Endothelial cell (in vitro differentiated cells): ENCODE measurements at regions not wholly inside any gene's neighbourhood (a gene's known extent, or its start where the extent isn't known, plus 50 kb on each side); places are given as distances from the start of the nearest gene placed in this dataset.

Experiments
- DNase-seq: peaks from one replicate; pipeline ENCODE4 v3.0.0; 2021; ENCODE audit warnings: low spot score
- H3K27ac Mint-ChIP-seq: one replicate; pipeline ENCODE4 v1.8.0; 2021; ENCODE audit warnings: mixed read lengths, inconsistent platforms; ENCODE audit not compliant: unreplicated experiment
- H3K27me3 Mint-ChIP-seq: one replicate; pipeline ENCODE4 v1.8.0; 2021; ENCODE audit warnings: mild to moderate bottlenecking, moderate library complexity, mixed read lengths, inconsistent platforms; ENCODE audit not compliant: unreplicated experiment
- H3K36me3 Mint-ChIP-seq: one replicate; pipeline ENCODE4 v1.8.0; 2021; ENCODE audit warnings: mild to moderate bottlenecking, low read depth, mixed read lengths, inconsistent platforms; ENCODE audit not compliant: unreplicated experiment
- H3K4me1 Mint-ChIP-seq: one replicate; pipeline ENCODE4 v1.8.0; 2021; ENCODE audit warnings: mild to moderate bottlenecking, mixed read lengths, inconsistent platforms; ENCODE audit not compliant: unreplicated experiment
- H3K4me3 Mint-ChIP-seq: one replicate; pipeline ENCODE4 v1.8.0; 2021; ENCODE audit warnings: mild to moderate bottlenecking, mixed read lengths, inconsistent platforms; ENCODE audit not compliant: unreplicated experiment
- H3K9me3 Mint-ChIP-seq: one replicate; pipeline ENCODE4 v1.8.0; 2021; ENCODE audit warnings: mixed read lengths, inconsistent platforms; ENCODE audit not compliant: unreplicated experiment
- TF ChIP-seq, protein P1 (sequence below): fragments of 200-600 bp; sonication (generic); IDR thresholded peaks from one replicate; pipeline ENCODE4 v1.5.0; 2021; ENCODE audit warnings: antibody characterized with exemption; ENCODE audit not compliant: unreplicated experiment

DNA sequence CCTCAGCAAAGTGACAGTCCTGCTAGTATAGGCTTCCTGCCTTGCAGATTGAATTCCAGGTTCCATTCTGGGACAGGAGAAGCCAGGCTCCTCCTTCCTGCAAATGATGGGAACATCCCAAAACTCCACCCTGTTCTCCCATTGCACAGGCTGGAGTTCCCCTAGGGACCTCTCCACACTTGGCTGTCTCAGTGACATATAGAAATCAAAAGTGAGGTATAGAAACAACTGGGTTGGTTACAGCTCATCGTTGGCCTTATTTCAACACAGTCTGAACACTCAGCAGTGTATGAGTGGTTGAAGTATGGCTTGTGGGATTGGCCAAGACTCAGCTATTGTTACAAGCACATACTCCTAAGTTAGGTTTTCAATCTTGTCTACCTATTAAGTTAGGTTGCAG, 157.8 kb upstream of the FTMT start:
- TF ChIP-seq, protein P1, sequence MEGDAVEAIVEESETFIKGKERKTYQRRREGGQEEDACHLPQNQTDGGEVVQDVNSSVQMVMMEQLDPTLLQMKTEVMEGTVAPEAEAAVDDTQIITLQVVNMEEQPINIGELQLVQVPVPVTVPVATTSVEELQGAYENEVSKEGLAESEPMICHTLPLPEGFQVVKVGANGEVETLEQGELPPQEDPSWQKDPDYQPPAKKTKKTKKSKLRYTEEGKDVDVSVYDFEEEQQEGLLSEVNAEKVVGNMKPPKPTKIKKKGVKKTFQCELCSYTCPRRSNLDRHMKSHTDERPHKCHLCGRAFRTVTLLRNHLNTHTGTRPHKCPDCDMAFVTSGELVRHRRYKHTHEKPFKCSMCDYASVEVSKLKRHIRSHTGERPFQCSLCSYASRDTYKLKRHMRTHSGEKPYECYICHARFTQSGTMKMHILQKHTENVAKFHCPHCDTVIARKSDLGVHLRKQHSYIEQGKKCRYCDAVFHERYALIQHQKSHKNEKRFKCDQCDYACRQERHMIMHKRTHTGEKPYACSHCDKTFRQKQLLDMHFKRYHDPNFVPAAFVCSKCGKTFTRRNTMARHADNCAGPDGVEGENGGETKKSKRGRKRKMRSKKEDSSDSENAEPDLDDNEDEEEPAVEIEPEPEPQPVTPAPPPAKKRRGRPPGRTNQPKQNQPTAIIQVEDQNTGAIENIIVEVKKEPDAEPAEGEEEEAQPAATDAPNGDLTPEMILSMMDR: no peak
- no peaks in the 10 kb centered on the region for H3K9me3 Mint-ChIP-seq
- no peak overlapping the region for H3K4me3 Mint-ChIP-seq
- no peak for DNase-seq
- no peak overlapping the region for H3K27ac Mint-ChIP-seq
- H3K36me3 Mint-ChIP-seq: no peaks in the 10 kb centered on the region
- no peaks in the 10 kb centered on the region for H3K27me3 Mint-ChIP-seq
- H3K4me1 Mint-ChIP-seq: no peaks in the 10 kb centered on the region

DNA sequence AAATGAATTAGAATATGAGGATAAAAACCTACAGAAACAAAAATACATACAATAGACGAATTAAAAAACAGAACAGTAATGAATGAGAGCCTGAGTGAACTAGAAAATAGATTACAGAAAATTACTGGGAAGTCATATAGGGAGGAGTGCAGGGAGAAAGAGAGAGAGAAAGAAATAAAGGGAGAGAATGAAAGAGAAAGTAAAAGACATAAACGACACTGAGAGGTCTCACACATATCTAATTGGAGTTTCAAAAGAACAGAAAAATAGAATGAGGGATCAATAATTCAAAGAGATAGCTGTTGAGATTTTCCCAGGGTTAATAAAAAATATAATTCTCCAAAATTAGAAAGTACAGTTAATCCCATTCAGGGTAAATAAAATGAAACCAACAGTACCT, 156.4 kb upstream of the FTMT start:
- H3K27ac Mint-ChIP-seq: no peak overlapping the region
- H3K4me1 Mint-ChIP-seq: no peaks in the 10 kb centered on the region
- no peaks in the 10 kb centered on the region for H3K9me3 Mint-ChIP-seq
- H3K4me3 Mint-ChIP-seq: no peak overlapping the region
- TF ChIP-seq, protein P1: no peak
- H3K36me3 Mint-ChIP-seq: no peaks in the 10 kb centered on the region
- H3K27me3 Mint-ChIP-seq: no peaks in the 10 kb centered on the region
- DNase-seq: no peak

DNA sequence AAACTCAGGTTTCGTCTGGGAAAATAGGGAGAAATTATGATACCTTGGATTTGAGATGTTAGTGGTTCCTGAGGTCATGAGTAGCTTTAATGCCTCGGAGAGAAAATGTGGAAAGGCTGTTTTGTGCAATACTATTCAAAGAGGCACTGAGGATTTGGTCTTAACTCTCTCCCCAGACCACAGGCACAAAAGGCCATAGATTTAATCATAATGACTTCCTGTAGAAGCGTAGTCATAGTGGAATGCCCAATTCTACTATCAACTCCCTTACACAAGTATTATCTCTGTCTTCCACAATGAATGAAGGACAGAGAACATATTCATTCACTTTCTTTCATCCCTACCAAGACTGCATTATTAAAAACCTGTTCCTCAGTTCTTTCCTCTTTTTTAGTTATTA, 153.0 kb upstream of the FTMT start:
- Mint-ChIP-seq H3K36me3 (no peaks in the 10 kb centered on the region), H3K4me1 (no peaks in the 10 kb centered on the region)

DNA sequence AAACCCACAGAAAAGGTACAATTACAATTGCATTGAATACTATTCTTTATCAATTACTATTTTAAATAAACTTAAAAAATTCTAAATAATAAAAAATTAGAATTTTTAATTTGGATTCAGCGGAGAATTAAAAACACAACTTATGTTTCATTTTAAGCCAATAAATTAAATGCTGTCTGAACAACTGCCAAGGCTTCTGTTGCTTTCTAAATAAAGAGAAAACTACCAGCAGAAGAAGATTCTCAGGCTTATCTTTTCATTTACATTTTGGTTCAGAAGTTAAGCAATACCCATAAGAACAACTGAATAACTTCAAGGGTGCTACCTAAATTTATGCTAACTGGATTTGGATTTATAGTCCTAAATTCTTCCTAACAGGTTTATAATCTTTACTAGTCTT, 150.0 kb upstream of the FTMT start:
- Mint-ChIP-seq H3K27me3 (peaks cover 2% of the 10 kb centered on the region), H3K36me3 (no peaks in the 10 kb centered on the region)

More for the DNA sequence above, 153.0 kb upstream of the FTMT start:
- no peak overlapping the region for H3K4me3 Mint-ChIP-seq
- TF ChIP-seq, protein P1: no peak
- no peak for DNase-seq
- no peak overlapping the region for H3K27ac Mint-ChIP-seq
- no peaks in the 10 kb centered on the region for H3K27me3 Mint-ChIP-seq
- no peaks in the 10 kb centered on the region for H3K9me3 Mint-ChIP-seq

DNA sequence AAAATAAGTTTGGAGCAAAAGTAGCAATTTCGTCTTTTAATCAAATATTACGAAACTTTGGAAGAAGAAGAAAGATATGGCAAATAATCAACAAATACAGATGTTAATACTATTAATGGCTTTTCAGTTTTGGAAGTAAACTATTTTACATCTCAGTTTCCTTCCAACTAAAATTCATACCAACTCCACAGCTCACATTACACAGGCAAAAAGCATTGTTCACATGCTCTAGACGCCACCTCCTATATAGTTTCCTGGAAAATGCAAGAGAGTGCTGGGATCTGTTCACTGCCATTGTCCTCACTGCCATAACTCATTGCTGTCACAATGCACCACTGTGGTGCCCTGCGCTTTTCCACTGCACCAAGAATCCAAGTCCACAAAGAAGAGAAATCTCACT, 149.0 kb upstream of the FTMT start:
- no peak for DNase-seq
- no peaks in the 10 kb centered on the region for H3K9me3 Mint-ChIP-seq
- no peak overlapping the region for H3K4me3 Mint-ChIP-seq
- TF ChIP-seq, protein P1: no peak
- no peaks in the 10 kb centered on the region for H3K36me3 Mint-ChIP-seq
- H3K27ac Mint-ChIP-seq: no peak overlapping the region
- H3K4me1 Mint-ChIP-seq: no peaks in the 10 kb centered on the region
- H3K27me3 Mint-ChIP-seq: peaks cover 2% of the 10 kb centered on the region

More for the DNA sequence above, 150.0 kb upstream of the FTMT start:
- no peak overlapping the region for H3K4me3 Mint-ChIP-seq
- no peak overlapping the region for H3K27ac Mint-ChIP-seq
- no peaks in the 10 kb centered on the region for H3K4me1 Mint-ChIP-seq
- H3K9me3 Mint-ChIP-seq: no peaks in the 10 kb centered on the region
- TF ChIP-seq, protein P1: no peak
- DNase-seq: no peak
